ENCODE measurements at regions not wholly inside any gene's neighbourhood (a gene's known extent, or its start where the extent isn't known, plus 50 kb on each side); places are given as distances from the start of the nearest gene placed in this dataset.
A peak's percentile ranks its signal among the peaks of the same experiment; 100 is the strongest.

DNA sequence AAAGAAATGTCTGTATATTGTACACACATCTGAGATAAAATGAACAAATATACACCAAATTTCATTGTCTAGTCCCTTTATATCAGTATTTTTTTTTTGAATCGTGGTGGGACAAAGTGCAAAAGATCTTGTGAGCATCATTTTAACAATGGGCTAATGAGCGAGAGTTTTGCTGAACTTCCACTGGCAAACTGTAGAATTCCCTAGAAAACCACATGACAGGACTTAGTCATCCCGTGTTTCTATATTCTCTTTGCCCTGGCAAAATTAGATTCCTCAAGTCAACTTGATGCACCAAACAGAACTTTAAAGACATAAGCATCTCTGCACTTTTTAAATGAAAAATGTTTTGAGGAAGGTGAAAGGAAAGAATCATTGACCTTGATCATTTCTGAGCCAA lies 488.2 kb upstream of the PTBP2 start:
- DNase-seq = no peak

DNA sequence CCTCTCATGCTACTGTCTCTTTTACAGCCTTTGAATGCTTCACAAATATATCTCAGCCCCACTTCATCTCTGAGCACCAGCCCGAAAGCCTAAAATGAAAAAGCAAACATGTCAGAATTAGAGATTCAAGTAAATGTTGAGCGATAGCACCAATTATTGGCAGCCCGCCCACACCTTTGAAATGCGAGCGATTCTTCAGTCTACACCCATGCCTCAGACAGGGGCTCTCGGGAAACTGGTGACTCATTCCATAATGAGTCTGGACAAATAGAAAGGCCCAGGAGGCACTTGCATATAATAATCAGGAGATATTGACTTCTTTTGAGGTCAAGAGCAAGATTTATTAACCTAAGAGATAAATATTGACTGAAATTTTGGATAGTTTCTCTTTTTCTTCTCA lies 487.3 kb upstream of the PTBP2 start:
- DNase-seq = peak; percentile 95

DNA sequence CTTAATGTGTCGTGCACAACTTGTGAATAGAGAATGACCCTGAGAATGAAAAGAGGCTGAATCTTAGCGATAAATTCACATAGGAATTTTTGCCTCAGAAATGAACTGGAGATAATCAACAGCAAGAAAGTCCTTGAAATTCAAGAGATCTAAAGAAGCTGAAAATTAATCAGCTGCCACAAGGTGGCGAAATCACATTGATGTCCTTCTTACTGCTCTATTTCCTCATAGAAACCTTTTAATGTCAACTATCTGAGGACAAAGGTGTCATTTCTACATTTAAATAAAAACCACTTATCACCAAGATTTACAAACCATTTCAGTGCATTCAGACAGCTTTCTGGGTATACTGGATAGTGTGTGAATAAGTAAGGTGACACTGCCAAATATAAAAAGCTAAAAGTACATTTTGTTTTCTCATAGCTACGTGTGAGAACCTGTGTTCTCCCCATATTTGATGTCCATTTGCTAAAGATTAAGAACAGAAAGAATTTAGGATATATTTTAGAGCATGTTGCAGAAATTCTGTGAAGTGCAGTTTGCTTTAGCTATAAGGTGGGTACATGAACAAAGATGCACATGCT lies 485.3 kb upstream of the PTBP2 start:
- peak; percentile 29 for DNase-seq

DNA sequence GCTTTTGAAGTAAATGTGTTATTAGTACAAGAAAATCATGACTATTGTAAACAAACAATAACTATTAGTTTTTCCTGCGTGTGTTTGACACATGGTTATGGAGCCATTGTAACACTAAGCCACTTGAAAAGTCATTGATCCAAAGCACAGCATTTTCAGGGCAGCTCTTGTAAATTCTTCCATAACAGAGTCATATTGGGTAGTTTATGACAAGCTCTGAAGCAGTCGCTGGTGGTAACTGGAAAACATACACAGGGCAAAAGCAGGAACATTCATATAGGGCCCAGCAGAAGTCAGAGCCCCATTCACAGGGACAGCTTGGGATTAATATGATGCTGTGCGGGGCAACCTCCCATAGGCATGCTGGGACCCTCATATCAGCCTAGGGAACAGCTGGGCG lies 483.2 kb upstream of the PTBP2 start:
- DNase-seq = no peak

DNA sequence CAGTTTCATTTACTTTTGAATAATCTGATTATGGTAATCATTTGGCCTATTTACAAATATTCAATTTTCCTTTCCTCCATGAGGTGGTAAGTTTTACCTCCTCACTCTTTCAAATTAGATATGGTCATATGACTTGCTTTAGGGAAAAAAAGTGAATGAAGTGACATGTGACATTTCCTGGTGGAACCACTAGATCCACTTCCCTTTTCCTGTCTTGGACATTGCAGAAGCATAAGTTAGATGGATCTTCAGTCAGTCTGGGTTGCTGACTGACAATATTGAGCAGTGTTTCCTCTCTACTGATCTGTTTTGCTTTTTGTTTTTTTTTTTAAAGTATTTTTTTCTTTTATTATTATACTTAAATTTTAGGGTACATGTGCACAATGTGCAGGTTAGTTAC lies 481.1 kb upstream of the PTBP2 start:
- no peak for DNase-seq

DNA sequence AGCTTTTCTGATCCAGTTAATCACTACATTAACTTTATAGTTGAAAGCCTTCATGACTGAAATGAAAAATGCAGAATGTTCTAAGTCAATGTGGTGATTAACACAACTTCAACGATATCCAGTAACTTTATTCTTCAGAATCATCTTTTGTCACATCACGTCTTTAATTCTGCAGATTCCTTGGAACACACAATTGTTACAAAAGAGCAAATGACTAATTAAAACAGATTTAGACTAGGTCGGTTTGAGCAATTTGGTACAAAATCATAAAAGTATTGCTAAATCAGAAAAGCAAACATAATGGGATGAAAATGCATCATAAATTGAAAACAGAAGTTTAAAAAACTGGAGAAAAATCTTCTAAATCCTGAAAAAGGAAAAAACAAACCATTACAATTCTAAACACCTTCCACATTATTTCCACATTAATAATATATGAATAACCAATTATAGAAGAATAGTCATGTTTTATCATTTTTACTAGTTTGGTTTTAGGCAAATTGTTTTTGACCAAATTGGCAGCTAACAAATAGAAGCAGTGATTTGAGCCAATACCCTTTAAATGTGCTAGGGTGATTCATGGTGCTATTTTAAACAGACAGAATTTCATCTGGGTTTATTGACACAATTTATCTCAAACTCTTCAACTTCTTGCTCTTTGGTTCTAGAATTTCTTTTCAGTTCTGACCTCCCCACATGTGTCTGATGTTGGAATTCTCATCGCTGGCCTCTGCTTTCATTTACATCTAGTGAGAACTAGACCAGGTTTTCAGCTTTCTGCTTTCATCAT lies 468.1 kb upstream of the PTBP2 start:
- DNase-seq = no peak

DNA sequence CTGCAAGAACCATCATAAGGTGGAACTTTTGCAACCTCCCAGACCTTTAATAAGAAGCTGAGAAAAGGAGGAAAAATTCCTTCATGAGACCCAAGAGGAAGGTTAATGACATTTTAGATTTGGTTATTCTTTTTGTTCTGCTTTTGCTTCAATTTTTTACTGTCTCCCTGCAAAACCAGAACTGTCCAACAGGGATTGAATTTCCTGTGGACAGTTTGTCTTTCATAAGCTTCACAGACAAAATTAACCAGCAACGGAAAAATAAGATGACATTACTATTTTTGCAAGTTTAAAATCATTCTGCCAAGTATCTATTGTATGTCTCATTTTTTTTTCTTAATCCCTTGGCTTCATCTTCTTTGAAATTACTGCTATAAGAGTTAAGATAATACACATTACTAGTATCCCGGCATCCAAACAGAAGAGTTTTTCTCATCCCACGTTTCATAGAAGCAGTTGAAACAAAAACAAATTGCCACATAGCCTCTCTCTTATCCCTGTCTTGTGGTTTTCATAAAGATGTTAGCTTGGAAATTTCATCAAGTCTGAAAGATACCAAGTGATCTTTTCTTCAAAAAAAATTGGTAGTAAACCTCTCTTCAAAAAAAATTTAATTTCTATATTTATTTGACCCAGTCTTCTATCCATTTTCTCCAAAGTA lies 465.3 kb upstream of the PTBP2 start:
- no peak for DNase-seq

DNA sequence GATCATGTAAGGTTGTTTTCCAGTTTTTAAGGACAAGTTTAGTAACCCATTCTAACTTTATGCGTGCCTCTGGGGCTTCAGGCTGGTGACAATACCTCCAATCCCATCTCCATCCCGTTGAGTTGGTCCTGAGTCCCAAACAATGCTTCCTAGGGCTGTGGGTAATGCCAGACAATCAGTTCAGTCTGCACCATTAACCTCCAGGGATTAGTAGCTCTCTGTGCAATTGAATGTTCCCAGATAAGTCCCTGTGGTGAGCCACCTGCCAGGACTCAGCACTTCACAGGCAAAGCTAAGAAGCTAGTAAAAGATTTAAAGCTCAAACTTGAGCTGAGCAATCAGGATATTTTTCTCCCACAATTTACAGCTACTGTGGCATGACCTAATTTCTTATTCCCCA lies 462.2 kb upstream of the PTBP2 start:
- no peak for DNase-seq

DNA sequence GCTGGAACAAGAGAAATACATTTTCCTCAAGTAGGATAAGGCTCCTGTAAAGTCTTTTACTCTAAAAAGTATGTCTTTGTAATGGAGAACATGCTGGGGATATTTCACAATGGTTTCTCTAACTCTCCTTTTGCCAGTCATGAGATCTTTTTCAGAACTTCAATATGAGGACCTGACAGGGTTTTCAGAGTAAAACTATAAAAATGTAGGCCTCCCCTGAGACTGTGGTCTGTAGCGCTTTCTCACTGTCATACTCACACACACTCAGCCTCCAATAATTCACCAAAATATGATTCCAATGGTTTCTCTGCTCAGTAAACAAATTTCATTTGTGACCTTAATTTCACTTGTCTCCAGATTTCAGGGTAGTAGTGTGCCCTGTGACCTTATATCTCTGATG lies 440.1 kb upstream of the PTBP2 start:
- no peak for DNase-seq

DNA sequence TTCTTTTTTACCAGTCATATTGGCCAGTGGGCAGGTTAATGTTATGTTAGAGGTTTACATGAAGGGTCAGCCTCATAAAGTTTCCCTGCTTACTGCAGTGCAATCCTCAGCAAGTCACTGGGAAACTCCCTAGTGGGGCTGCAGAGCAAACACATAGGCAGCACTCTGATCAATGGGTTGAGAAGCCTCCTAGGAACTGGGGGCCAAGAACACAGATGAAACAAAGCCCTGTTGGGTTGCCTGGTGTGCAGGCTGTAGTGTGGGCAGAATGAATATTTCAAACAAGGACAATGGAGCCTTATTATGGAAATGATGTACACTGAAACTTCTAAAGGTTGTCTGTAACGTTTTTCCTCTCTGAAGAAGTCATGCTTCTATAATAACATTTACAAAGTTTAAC lies 431.6 kb upstream of the PTBP2 start:
- no peak for DNase-seq

DNA sequence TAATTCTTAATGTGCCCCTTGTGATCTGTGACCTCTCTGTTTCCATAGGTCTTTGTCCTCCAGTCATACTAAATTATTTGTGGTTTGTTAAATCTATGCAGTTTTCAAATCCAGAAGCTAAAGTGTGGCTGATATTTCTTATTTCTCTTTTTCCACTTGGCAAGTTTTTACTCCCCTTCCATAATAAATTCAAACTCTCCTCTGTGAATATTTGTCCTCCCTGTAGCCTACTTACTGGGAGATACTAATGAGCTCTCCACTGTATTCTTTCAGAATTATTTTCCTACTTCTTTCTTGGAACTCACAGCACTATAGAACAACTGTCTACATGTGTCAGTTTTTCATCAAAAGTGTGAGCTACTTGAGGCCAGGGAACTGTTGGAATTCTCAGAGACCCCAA lies 430.8 kb upstream of the PTBP2 start:
- DNase-seq = no peak

DNA sequence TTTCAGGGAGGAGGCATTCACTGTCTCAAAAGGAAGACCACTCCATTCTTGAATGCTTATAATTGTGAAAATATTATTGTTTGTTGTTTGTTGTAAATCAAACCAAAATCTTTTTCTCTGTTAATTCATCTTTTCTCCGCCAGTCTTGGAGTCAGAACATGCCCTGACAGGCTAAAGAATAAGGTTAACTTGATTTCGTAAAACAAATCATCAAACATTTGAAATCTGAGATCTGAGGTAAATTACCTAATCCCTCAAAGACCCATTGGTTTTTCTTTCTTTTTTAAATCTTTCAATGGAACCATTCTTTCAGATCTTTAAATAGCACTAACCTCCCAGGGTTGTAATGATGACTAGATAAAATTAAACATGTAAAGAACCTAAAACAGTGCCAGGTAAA lies 430.1 kb upstream of the PTBP2 start:
- no peak for DNase-seq

DNA sequence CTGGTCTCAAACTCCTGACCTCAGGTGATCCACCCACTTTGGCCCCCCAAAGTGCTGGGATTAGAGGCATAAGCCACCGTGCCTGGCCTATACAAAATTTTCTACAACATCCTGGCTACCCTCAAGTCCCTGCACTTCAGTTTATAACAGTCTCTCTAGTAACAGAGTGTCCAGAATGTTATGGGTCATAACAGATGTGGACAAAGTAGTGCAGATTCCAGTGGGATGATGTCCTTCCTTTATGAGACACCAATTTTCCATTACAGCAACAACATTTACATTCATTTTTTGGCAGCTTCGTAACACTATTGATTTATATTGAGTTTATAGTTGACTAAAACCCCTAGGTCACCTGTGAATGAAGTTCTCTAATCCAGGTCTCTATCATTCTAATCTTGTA lies 429.4 kb upstream of the PTBP2 start:
- DNase-seq = no peak

DNA sequence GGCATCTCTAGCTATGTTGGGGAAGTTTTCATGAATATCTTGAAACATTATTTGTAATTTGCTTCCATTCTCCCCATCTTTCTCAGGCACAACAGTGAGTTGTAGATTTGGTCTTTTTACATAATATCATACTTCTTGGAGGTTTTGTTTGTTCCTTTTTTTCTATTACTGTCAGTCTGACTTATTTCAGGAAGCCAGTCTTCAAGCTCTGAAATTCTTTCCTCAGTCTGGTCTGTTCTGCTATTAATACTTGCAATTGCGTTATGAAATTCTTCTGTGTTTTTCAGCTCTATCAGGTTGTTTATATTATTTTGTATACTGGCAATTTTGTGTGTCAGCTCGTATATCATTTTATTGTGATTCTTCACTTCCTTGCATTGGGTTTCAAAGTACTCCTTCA lies 424.6 kb upstream of the PTBP2 start:
- DNase-seq = no peak

DNA sequence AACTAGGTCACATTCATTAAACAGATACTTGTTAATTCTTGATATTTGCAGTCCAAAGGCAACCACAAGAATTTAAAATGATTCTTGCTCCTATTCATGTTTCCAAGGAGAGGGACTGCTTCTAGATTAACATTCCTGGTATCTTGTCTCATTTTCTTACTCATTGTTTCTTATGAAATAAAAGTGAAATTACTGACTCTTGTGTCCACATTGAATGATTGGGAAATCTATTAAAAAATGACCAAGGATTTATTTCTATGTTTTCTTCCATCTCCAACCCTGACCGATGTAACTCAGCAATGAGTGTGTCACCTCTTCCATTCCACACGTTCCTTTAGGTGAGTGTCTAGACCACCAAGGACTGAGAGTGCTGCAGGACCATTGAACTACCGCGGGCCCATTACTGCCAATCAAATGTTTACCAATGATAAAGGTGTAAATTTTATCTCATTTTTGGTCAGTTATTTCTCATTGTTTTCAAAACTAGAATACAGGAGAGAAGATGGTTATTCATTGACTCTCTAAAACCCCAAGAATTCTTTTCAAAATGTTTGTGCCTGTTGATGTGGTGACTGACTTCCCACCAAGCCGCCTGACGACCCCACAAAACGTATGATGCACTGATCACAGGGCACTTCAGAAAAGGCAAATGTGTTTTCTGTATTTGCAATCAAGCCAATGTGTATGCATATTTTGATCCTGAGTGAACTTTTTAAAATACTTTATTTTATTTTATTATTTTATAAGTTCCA lies 414.6 kb upstream of the PTBP2 start:
- no peak for DNase-seq

DNA sequence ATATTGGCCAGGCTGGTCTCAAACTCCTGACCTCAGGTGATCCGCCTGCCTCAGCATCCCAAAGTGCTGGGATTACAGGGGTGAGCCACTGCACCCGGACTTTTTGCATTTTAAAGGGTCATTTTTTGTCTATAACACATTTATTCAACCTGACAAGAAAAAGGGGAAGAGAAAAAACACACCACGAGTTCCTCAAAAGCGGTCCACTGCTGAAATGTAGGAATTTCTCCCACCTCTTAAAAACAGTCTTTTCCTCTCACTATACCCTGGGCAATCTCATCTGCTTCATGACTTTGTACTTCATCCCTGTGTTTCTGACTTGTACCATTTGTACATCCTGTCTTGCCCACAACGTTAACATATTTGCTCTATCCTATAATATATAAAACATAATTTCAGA lies 413.3 kb upstream of the PTBP2 start:
- no peak for DNase-seq

DNA sequence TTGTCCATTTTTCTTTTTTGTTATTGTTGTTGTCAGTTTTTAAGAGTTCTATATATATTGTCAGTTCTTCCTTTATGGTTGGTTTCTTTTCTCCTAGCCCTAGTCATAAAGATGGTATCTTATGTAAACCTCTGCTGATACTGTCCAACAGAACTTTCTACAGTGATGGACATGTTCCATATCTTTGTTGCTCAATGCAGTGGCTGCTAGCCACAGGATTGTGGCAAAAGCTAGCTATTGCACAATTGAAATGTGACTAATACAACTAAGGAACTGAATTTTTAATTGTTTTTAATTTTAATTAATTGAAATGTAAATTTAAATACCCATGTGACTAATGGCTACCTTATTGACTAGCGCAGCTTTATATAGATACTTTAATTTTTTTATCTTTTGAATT lies 411.8 kb upstream of the PTBP2 start:
- no peak for DNase-seq

DNA sequence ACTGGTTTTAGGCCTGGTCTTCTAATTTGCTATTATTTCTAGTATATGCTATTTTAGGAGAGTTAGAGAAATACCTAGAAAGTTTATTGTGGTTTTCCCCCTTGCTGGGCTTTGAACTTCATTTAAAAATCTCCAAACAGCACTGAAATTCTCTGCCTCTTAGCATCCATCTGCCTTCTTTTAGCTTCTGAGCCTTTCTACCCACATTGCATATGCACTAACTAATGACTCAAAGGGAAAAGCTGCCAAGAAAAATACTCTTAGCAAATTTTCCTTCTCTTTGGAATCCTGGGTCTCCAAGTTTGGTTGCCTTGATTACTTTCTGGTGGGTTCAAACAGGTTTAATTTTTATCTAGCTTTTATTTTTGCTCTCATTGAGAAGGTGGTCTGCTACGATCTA lies 408.4 kb upstream of the PTBP2 start:
- no peak for DNase-seq

DNA sequence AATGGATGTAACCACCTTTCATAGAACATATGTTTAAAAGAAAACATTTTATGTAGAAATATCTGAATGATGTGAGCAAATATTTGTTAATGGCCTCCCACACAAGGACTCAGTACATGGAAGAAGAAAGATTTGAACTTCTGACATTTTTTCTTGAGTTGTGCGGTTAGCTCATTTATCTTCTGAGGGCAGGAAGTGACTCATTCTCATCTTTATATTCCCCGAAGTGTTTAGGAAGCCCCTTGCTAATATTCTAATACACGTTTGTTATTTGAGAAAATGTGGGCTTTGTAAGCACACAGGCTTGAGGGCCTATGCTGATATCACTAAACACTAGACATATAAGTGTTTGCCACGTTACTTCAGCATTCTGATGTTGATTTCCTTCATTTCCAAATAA lies 392.5 kb upstream of the PTBP2 start:
- no peak for DNase-seq

DNA sequence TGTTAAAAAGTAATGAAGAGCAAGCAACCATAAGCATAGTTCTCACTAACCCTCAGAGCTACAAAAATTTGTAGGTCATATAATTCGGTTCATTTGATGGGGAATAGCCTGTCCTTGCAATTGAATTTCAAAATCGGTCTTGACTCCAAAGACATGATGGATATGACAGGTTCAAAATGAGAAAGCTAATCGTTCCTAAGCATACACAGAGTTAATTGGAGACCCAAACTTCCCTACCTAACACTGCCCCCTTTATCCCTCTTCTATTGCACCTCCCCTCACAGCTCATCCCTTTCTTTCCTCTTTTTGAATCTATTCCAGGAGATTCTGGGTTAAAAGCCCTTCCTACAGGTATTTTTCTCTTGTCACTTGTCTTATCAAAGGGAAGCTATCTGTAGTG lies 390.0 kb upstream of the PTBP2 start:
- DNase-seq = no peak

DNA sequence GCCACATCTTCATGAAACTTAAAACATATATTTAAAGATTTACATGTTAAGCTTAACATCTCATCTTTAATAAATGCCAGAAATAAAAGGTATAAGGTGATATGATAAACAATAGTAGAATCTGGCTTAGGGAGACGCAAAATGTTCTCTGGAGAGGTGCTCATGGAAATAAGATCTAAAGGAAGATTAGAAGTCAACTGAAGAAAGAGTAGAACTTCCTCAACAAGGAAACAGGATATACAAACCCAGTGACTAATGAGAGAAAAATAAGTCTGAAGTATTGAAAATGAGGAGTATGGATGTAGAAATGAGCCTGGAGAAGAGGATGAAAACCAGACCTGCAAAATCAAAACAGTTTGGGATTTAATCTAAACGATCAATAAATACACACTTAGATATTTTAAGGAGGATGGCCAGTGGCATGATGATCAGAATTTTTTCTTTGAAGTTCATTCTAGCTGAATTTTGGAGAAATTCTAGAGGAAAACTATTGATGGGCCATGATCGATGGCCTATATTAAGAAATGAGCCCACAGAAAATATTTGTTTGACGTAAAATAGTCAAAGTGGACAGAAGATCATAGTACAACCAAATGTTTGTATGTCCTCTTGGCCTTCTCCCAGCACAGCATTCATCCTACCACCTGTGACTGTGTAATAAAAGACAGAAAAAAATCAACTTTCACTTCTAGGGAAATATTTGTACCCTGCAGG lies 387.9 kb upstream of the PTBP2 start:
- DNase-seq = no peak

DNA sequence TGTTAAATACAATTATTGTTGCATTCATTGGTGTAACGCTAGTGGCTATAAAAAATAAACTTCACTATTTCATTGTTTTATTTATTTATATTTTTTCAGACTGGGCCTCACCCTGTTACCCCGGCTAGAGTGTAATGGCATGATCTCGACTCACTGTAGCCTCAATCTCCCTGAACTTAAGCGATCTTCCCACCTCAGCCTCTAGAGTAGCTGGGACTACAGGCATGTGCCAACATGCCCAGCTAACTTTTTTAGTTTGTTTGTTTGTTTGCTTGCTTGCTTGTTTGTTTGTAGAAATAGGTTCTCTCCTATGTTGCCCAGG lies 387.4 kb upstream of the PTBP2 start:
- no peak for DNase-seq

DNA sequence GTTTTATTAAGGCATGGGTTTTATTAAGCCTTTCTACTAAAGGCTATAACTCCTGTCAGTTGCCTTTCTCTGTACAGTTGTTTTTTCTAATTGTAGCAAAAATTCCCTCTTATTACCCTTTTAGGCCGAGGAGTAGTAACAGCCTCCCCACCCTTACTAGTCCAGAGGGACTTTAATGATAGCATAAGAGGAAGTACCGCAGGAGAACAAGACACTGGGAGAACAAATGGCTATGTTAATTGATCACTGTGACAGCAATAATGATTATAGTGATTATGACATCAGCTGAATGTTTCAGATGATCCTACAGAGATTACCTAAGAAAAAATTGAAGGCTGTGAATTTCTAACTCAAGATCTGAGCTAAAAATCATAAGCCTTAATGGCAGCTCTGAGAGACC lies 383.0 kb upstream of the PTBP2 start:
- DNase-seq = no peak

Measured in NCI-H1105 (cell line).